ENCODE measurements at regions not wholly inside any gene's neighbourhood (a gene's known extent, or its start where the extent isn't known, plus 50 kb on each side); places are given as distances from the start of the nearest gene placed in this dataset.

- DNase-seq: no peak
These were observed 53.5 kb upstream of the DCBLD2 start for GRCh38 chr3:98954791-98955604.

GRCh38 chr3:98954242-98954641, 52.7 kb upstream of the DCBLD2 start:
- no peak for DNase-seq

- DNase-seq: no peak
These were observed 50.9 kb upstream of the DCBLD2 start for GRCh38 chr3:98952404-98952803.

Data from GOT3 (cell line).